Activated naive CD8-positive, alpha-beta T cell treated with anti-CD3 and anti-CD28 coated beads, Interleukin-2, amount 10 ng/mL, durations not matched to agents 7 days and 5 days (primary cell): ENCODE measurements at regions not wholly inside any gene's neighbourhood (a gene's known extent, or its start where the extent isn't known, plus 50 kb on each side); places are given as distances from the start of the nearest gene placed in this dataset.

Experiments
- ATAC-seq: fragments of 150-1000 bp; cut with Tn5 transposase; one replicate; pipeline ENCODE4 v1.10.0; 2021; ENCODE audit warnings: low read depth, moderate library complexity
- POLR2A ChIA-PET: fragments of 350-600 bp; sonication (Branson Sonifier 250); formaldehyde crosslinking; loops from one replicate; lab custom pipeline; 2021; ENCODE audit warnings: antibody characterized with exemption; lab: Charles Lee
- DNase-seq: peaks from one replicate; pipeline ENCODE4 v3.0.0; 2021
- H3K27ac Mint-ChIP-seq: one replicate; pipeline ENCODE4 v1.8.0; 2022; ENCODE audit warnings: mild to moderate bottlenecking, mixed read lengths
- H3K27me3 Mint-ChIP-seq: one replicate; pipeline ENCODE4 v1.8.0; 2022; ENCODE audit warnings: mild to moderate bottlenecking, moderate library complexity, mixed read lengths
- H3K36me3 Mint-ChIP-seq: one replicate; pipeline ENCODE4 v1.8.0; 2021; ENCODE audit warnings: mild to moderate bottlenecking, mixed read lengths
- H3K4me1 Mint-ChIP-seq: one replicate; pipeline ENCODE4 v1.8.0; 2021; ENCODE audit warnings: mixed read lengths
- H3K4me3 Mint-ChIP-seq: one replicate; pipeline ENCODE4 v1.8.0; 2022; ENCODE audit warnings: mild to moderate bottlenecking, moderate library complexity, mixed read lengths
- H3K9me3 Mint-ChIP-seq: one replicate; pipeline ENCODE4 v1.8.0; 2021; ENCODE audit warnings: mixed read lengths

DNA sequence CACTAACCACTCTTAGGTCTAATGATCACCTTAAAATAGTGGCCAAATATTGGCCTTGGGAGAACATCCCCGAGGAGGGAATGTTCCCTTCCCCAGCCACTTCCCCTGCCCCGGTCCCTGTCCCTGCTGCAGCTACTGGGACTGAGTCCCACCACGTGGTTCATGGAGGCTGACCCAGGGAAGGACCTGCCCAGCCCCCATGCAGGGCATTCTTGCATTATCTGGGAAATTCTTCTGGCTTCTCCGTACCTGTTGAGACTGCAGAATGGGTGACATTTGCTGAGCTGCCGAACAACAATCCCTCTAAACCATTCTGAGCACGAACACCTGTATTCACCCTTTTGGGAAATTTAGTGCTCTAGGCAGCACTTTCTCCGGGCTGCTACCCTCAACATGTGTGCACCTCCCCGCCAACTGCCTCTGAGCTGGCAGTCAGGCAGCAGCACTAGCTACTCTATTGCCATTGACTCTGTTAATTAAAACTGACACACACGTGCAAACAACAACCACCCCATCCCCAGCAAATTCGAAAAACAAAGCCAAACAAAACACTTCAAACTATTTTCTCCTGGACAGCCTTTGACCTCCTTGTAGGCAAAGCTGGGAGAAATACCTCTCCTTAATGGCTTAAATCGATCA lies 567.4 kb upstream of the MKI67 start:
- no peak for ATAC-seq
- no peak for DNase-seq
- H3K4me1 Mint-ChIP-seq = no peaks in the 10 kb centered on the region
- no peaks in the 10 kb centered on the region for H3K36me3 Mint-ChIP-seq
- POLR2A ChIA-PET = no interaction called here
- H3K9me3 Mint-ChIP-seq = no peaks in the 10 kb centered on the region
- H3K4me3 Mint-ChIP-seq = no peak overlapping the region
- peaks cover 5% of the 10 kb centered on the region for H3K27me3 Mint-ChIP-seq
- H3K27ac Mint-ChIP-seq = no peak overlapping the region

GRCh38 chr10:128694168-128694850 lies 568.1 kb upstream of the MKI67 start:
- peaks cover 5% of the 10 kb centered on the region for H3K27me3 Mint-ChIP-seq
- ATAC-seq (no peak), DNase-seq (no peak)
- H3K9me3 Mint-ChIP-seq = no peaks in the 10 kb centered on the region
- H3K4me3 Mint-ChIP-seq = no peak overlapping the region
- no peak overlapping the region for H3K27ac Mint-ChIP-seq
- no peaks in the 10 kb centered on the region for H3K4me1 Mint-ChIP-seq
- POLR2A ChIA-PET = no interaction called here
- no peaks in the 10 kb centered on the region for H3K36me3 Mint-ChIP-seq

GRCh38 chr10:128694851-128695725 lies 568.9 kb upstream of the MKI67 start:
- Mint-ChIP-seq H3K4me1 (no peaks in the 10 kb centered on the region), H3K36me3 (no peaks in the 10 kb centered on the region), H3K4me3 (no peak overlapping the region), H3K27ac (no peak overlapping the region), H3K9me3 (no peaks in the 10 kb centered on the region), H3K27me3 (peaks cover 5% of the 10 kb centered on the region)
- POLR2A ChIA-PET = no interaction called here
- DNase-seq (no peak), ATAC-seq (no peak)

- POLR2A ChIA-PET = no interaction called here
- no peak overlapping the region for H3K27ac Mint-ChIP-seq
- no peaks in the 10 kb centered on the region for H3K9me3 Mint-ChIP-seq
- H3K36me3 Mint-ChIP-seq = no peaks in the 10 kb centered on the region
- H3K4me1 Mint-ChIP-seq = no peaks in the 10 kb centered on the region
- DNase-seq (no peak), ATAC-seq (no peak)
- no peak overlapping the region for H3K4me3 Mint-ChIP-seq
- H3K27me3 Mint-ChIP-seq = peaks cover under 1% of the 10 kb centered on the region
Observed at GRCh38 chr10:128695931-128696330, 569.7 kb upstream of the MKI67 start.

GRCh38 chr10:128697437-128697836 lies 571.2 kb upstream of the MKI67 start:
- no peaks in the 10 kb centered on the region for H3K36me3 Mint-ChIP-seq
- POLR2A ChIA-PET = interaction anchor here (0.6 kb wide), 1 partner anchor 326 kb away, joined by 4 read pairs; no protein-coding TSS in a partner anchor
- ATAC-seq = no peak

GRCh38 chr10:128701381-128701780 lies 575.2 kb upstream of the MKI67 start:
- Mint-ChIP-seq H3K36me3 (no peaks in the 10 kb centered on the region), H3K27ac (no peak overlapping the region), H3K4me3 (no peak overlapping the region), H3K9me3 (no peaks in the 10 kb centered on the region), H3K4me1 (no peaks in the 10 kb centered on the region), H3K27me3 (peaks cover 2% of the 10 kb centered on the region)
- ATAC-seq = no peak
- POLR2A ChIA-PET = no interaction called here
- no peak for DNase-seq

More at GRCh38 chr10:128697437-128697836, 571.2 kb upstream of the MKI67 start:
- Mint-ChIP-seq H3K4me1 (no peaks in the 10 kb centered on the region), H3K9me3 (no peaks in the 10 kb centered on the region), H3K27ac (no peak overlapping the region), H3K27me3 (no peaks in the 10 kb centered on the region), H3K4me3 (no peak overlapping the region)
- DNase-seq = no peak

GRCh38 chr10:128701837-128702236 lies 575.6 kb upstream of the MKI67 start:
- Mint-ChIP-seq H3K9me3 (no peaks in the 10 kb centered on the region), H3K36me3 (no peaks in the 10 kb centered on the region), H3K4me3 (no peak overlapping the region), H3K27me3 (peaks cover 2% of the 10 kb centered on the region), H3K27ac (no peak overlapping the region), H3K4me1 (no peaks in the 10 kb centered on the region)
- DNase-seq = no peak
- ATAC-seq = no peak
- POLR2A ChIA-PET = no interaction called here

DNA sequence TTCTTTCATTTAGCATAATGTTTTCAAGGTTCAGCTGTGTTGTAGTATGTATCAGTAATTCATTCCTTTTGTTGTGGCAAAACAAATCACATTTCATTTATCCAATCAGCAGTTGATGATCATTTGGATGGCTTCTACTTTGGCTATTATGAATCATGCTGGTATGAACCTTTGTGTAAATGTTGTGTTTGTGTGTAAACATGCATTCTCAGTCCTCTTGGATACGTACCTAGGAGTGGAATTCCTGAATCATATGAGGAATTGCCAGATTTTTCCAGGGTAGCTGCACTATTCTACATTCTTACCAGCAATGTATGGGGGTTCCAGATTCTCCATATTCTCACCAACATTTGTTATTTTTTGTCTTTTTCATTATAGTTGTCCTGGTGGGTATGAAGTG lies 578.5 kb upstream of the MKI67 start:
- Mint-ChIP-seq H3K36me3 (no peaks in the 10 kb centered on the region), H3K9me3 (no peaks in the 10 kb centered on the region), H3K27me3 (peaks cover 8% of the 10 kb centered on the region), H3K27ac (no peak overlapping the region), H3K4me1 (no peaks in the 10 kb centered on the region), H3K4me3 (no peak overlapping the region)
- DNase-seq (no peak), ATAC-seq (no peak)
- POLR2A ChIA-PET = no interaction called here

- H3K36me3 Mint-ChIP-seq = no peaks in the 10 kb centered on the region
- no peaks in the 10 kb centered on the region for H3K4me1 Mint-ChIP-seq
- ATAC-seq = no peak
- H3K27ac Mint-ChIP-seq = no peak overlapping the region
- POLR2A ChIA-PET = no interaction called here
- peaks cover 9% of the 10 kb centered on the region for H3K27me3 Mint-ChIP-seq
- DNase-seq = no peak
- no peaks in the 10 kb centered on the region for H3K9me3 Mint-ChIP-seq
- no peak overlapping the region for H3K4me3 Mint-ChIP-seq
Observed at GRCh38 chr10:128708182-128708581, 582.0 kb upstream of the MKI67 start.

DNA sequence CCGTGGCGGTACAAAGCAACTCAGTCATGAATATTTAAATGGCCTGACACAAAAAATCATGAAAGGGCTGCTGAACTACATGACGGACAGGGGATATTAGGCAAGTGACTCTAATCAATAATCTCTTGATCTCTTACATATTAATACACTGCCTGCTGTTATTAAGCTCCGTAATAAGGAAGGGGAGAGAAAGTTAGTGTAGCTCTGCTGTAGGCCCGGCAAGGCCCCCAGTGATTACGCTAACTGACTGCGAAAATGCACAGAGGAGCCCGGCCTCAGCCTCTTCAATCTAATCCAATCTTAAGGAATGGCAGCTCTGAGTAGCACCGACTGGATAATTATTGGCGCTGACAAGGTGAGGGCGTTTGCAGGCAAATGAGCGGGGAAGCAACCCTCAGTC lies 583.5 kb upstream of the MKI67 start:
- no peak overlapping the region for H3K27ac Mint-ChIP-seq
- no peaks in the 10 kb centered on the region for H3K36me3 Mint-ChIP-seq
- H3K4me3 Mint-ChIP-seq = no peak overlapping the region
- POLR2A ChIA-PET = no interaction called here
- H3K27me3 Mint-ChIP-seq = peaks cover 9% of the 10 kb centered on the region
- DNase-seq (no peak), ATAC-seq (no peak)
- no peaks in the 10 kb centered on the region for H3K4me1 Mint-ChIP-seq
- H3K9me3 Mint-ChIP-seq = no peaks in the 10 kb centered on the region

DNA sequence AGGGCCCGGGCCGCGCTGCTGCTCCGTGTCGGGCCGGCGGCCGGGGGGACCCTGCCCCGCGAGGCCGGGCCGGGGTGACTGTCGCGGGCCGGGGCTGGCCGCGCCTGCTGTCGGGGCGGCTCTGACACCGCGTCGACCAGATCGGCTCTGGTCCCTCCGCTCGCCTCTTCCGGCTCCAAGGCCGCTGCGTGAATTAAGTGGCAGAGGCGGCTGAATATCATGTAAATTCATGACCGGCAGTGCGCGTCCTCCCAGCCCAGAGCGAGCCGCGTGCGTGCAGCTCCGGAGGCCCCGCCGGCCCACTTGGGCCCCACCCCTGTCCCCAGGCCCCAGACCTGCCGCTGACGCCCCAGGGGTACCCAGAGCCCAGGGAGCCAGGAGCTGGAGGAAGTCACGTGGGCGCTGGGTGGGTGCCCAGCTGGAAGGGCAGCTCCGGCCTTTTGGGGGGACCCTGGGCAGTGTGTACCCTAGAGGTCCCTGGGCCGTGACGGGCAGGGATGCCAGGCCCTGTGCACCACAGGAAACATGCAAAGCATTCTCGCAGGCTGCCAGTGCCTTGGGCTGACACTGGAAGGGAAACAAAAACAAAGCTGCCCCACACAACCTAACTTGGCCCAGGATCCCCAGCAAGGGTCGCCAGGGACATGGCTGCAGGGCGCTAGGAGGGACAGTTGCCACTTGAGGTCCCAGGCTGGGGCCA lies 584.0 kb upstream of the MKI67 start:
- Mint-ChIP-seq H3K9me3 (no peaks in the 10 kb centered on the region), H3K36me3 (no peaks in the 10 kb centered on the region), H3K27me3 (peaks cover 6% of the 10 kb centered on the region), H3K4me3 (no peak overlapping the region), H3K4me1 (no peaks in the 10 kb centered on the region), H3K27ac (no peak overlapping the region)
- POLR2A ChIA-PET = no interaction called here
- ATAC-seq (no peak), DNase-seq (no peak)

GRCh38 chr10:128710798-128711183 lies 584.6 kb upstream of the MKI67 start:
- Mint-ChIP-seq H3K27ac (no peak overlapping the region), H3K36me3 (no peaks in the 10 kb centered on the region), H3K4me1 (no peaks in the 10 kb centered on the region), H3K4me3 (no peak overlapping the region), H3K27me3 (peaks cover 6% of the 10 kb centered on the region), H3K9me3 (no peaks in the 10 kb centered on the region)
- ATAC-seq = no peak
- POLR2A ChIA-PET = no interaction called here
- no peak for DNase-seq

GRCh38 chr10:128711806-128712205 lies 585.6 kb upstream of the MKI67 start:
- no peaks in the 10 kb centered on the region for H3K9me3 Mint-ChIP-seq
- H3K4me3 Mint-ChIP-seq = no peak overlapping the region
- no peak for DNase-seq
- no peaks in the 10 kb centered on the region for H3K36me3 Mint-ChIP-seq
- POLR2A ChIA-PET = no interaction called here
- H3K27me3 Mint-ChIP-seq = peaks cover 6% of the 10 kb centered on the region
- ATAC-seq = no peak
- H3K27ac Mint-ChIP-seq = no peak overlapping the region
- H3K4me1 Mint-ChIP-seq = no peaks in the 10 kb centered on the region
